Endothelial cell of umbilical vein (primary cell): ENCODE measurements at regions not wholly inside any gene's neighbourhood (a gene's known extent, or its start where the extent isn't known, plus 50 kb on each side); places are given as distances from the start of the nearest gene placed in this dataset.

Experiments used
- BruUV-seq: library from RNA; stranded (reverse); fragments of 400-500 nt; replicated peaks from 2 replicates; lab custom pipeline; 2021; lab: Mats Ljungman, UMichigan
- CTCF ChIA-PET: fragments of 300-600, 350-600 bp; sonication (Branson Sonifier 250); formaldehyde crosslinking; loops from one replicate; lab custom pipeline; 2021; ENCODE audit warnings: antibody characterized with exemption, inconsistent platforms; lab: Charles Lee
- POLR2A ChIA-PET: fragments of 300-600, 350-600 bp; sonication (Branson Sonifier 250); formaldehyde crosslinking; loops from one replicate; lab custom pipeline; 2021; ENCODE audit warnings: antibody characterized with exemption, inconsistent platforms; lab: Charles Lee
- DNase-seq: peaks from one replicate; pipeline ENCODE4 v3.0.0-alpha.2; 2011; ENCODE audit warnings: low read depth, low spot score
- FAIRE-seq: peaks from 2 replicates; lab custom pipeline; 2011; peaks lifted over from hg19 to GRCh38; lab: Jason Lieb, UNC
- H2AFZ ChIP-seq: 2 replicates; pipeline ENCODE4 v1.6.0; 2012; ENCODE audit warnings: low read depth, low read length, control low read depth, inconsistent platforms
- H3K27ac ChIP-seq: 2 replicates; pipeline ENCODE4 v1.5.1; 2011; ENCODE audit warnings: low read depth, mild to moderate bottlenecking, control low read depth, low read length, moderate library complexity; ENCODE audit not compliant: insufficient read depth
- H3K27me3 ChIP-seq, 2 experiments: 2 replicates each; pipeline versions ENCODE4 v1.6.0 to v1.6.1; 2011; ENCODE audit warnings: low read length in 2 of 2, mixed read lengths in 1 of 2; ENCODE audit not compliant: control insufficient read depth in 2 of 2, insufficient read depth in 2 of 2
- H3K36me3 ChIP-seq, 2 experiments: 2 replicates in 1 of 2; 3 replicates in 1 of 2; pipeline ENCODE4 v1.5.1; 2011; ENCODE audit warnings: low read length in 2 of 2, mild to moderate bottlenecking in 1 of 2, moderate library complexity in 1 of 2; ENCODE audit not compliant: control insufficient read depth in 2 of 2, insufficient read depth in 2 of 2; ENCODE audit errors: extremely low read depth in 1 of 2
- H3K4me1 ChIP-seq: 3 replicates; pipeline ENCODE4 v1.5.1; 2011; ENCODE audit warnings: mild to moderate bottlenecking, low read length; ENCODE audit not compliant: control insufficient read depth, insufficient read depth; ENCODE audit errors: extremely low read depth
- H3K4me2 ChIP-seq: 2 replicates; pipeline ENCODE4 v1.6.1; 2011; ENCODE audit warnings: low read length, control low read depth, mixed read lengths; ENCODE audit not compliant: insufficient read depth
- H3K4me3 ChIP-seq, 3 experiments: fragments of 200-600 bp in 1 of 3; sonication (generic), shearing (Covaris generic) in 1 of 3; replicated peaks in 1 of 3; 2 replicates each; pipeline ENCODE4 v1.5.1; 2011 to 2016; ENCODE audit warnings: control low read depth in 3 of 3, low read length in 3 of 3, mild to moderate bottlenecking in 2 of 3, inconsistent platforms in 1 of 3, low read depth in 1 of 3, moderate library complexity in 1 of 3; ENCODE audit not compliant: insufficient read depth in 1 of 3
- H3K79me2 ChIP-seq: 2 replicates; pipeline ENCODE4 v1.6.0; 2012; ENCODE audit warnings: low read length, inconsistent platforms; ENCODE audit not compliant: control insufficient read depth, insufficient read depth
- H3K9ac ChIP-seq: replicated peaks from 2 replicates; pipeline ENCODE3; 2011; ENCODE audit warnings: low read length, control low read depth; ENCODE audit not compliant: insufficient read depth; ENCODE audit errors: extremely low read depth
- H3K9me1 ChIP-seq: replicated peaks from 3 replicates; pipeline ENCODE4 v1.6.0; 2011; ENCODE audit warnings: mild to moderate bottlenecking, low read length; ENCODE audit not compliant: control insufficient read depth, insufficient read depth; ENCODE audit errors: extremely low read depth
- H3K9me3 ChIP-seq: replicated peaks from 2 replicates; pipeline ENCODE4 v1.5.1; 2012; ENCODE audit warnings: low read length, inconsistent platforms; ENCODE audit not compliant: control insufficient read depth, insufficient read depth
- H4K20me1 ChIP-seq: replicated peaks from 2 replicates; pipeline ENCODE3; 2011; ENCODE audit warnings: mild to moderate bottlenecking, low read length; ENCODE audit not compliant: control insufficient read depth, insufficient read depth; ENCODE audit errors: extremely low read depth
- CTCF ChIP-seq, 2 donors: IDR thresholded peaks; 1 replicate in 1 of 2; 2 replicates in 1 of 2; pipeline ENCODE4 v1.5.1; 2011; ENCODE audit warnings: low read length in 2 of 2, mild to moderate bottlenecking in 2 of 2, moderate library complexity in 2 of 2, control low read depth in 1 of 2, inconsistent platforms in 1 of 2, low read depth in 1 of 2; ENCODE audit not compliant: insufficient read depth in 1 of 2; ENCODE audit errors: extremely low read depth in 1 of 2
- EZH2 ChIP-seq: IDR thresholded peaks from 2 replicates; pipeline ENCODE4 v1.6.1; 2012; ENCODE audit warnings: borderline replicate concordance, low read depth, mild to moderate bottlenecking, moderate library complexity, low read length, inconsistent platforms; ENCODE audit not compliant: severe bottlenecking
- FOS ChIP-seq: IDR thresholded peaks from 2 replicates; pipeline ENCODE4 v1.6.1; 2011; ENCODE audit warnings: mild to moderate bottlenecking, low read length, moderate library complexity, borderline replicate concordance; ENCODE audit not compliant: insufficient read depth
- GATA2 ChIP-seq: IDR thresholded peaks from 2 replicates; pipeline ENCODE4 v1.7.0; 2011; ENCODE audit warnings: low read depth, mild to moderate bottlenecking, moderate library complexity, mixed read lengths, low read length; ENCODE audit not compliant: insufficient read length, insufficient read depth
- JUN ChIP-seq: IDR thresholded peaks from 2 replicates; pipeline ENCODE4 v1.6.1; 2011; ENCODE audit warnings: borderline replicate concordance, low read depth; ENCODE audit not compliant: insufficient read length, insufficient read depth
- MAX ChIP-seq: IDR thresholded peaks from 2 replicates; pipeline ENCODE4 v1.6.1; 2011; ENCODE audit not compliant: insufficient read depth, insufficient read length
- MYC ChIP-seq: IDR thresholded peaks from one replicate; pipeline ENCODE4 v1.6.1; 2011; ENCODE audit warnings: mild to moderate bottlenecking, low read depth, low read length
- POLR2A ChIP-seq: IDR thresholded peaks from 2 replicates; pipeline ENCODE4 v1.6.1; 2012; ENCODE audit warnings: low read depth, mild to moderate bottlenecking, control low read depth, low read length
- POLR2AphosphoS5 ChIP-seq: IDR thresholded peaks from 2 replicates; pipeline ENCODE4 v1.6.1; 2012; ENCODE audit warnings: low read depth, mild to moderate bottlenecking, control low read depth, low read length, moderate library complexity; ENCODE audit not compliant: insufficient read depth
- dilution Hi-C: fragments of 300-500 bp; cut with MboI; formaldehyde crosslinking; loops from one replicate; pipeline ENCODE4 v1.15.0; 2019; ENCODE audit warnings: low sequenced_read_pairs; ENCODE audit not compliant: extremely low pct_ligation_motif_present
- intact Hi-C: fragments of 100-400 bp; cut with micrococcal nuclease; formaldehyde crosslinking; loops from one replicate; pipeline ENCODE4 v1.10.0; 2022

GRCh38 chr1:88571506-88571905 lies 112.6 kb upstream of the PKN2 start:
- Histone ChIP-seq H3K79me2 (no peaks in the 10 kb centered on the region), H3K4me3 (no peak overlapping the region), H3K27me3 (no peaks in the 10 kb centered on the region), H3K27ac (no peak overlapping the region), H3K4me2 (no peak overlapping the region), H4K20me1 (no peaks in the 10 kb centered on the region), H2AFZ (no peak overlapping the region), H3K9me3 (no peaks in the 10 kb centered on the region), H3K36me3 (no peaks in the 10 kb centered on the region), H3K4me1 (no peaks in the 10 kb centered on the region), H3K9me1 (no peaks in the 10 kb centered on the region), H3K9ac (no peak overlapping the region)
- ChIA-PET CTCF (no interaction called here), POLR2A (no interaction called here)
- dilution Hi-C loops (no loop called here), intact Hi-C loops (no loop called here)
- no peak for FAIRE-seq
- TF ChIP-seq MAX (no peak), FOS (no peak), EZH2 (no peak), CTCF (IDR thresholded peaks at IDR 0.05; ENCODE audit: extremely low read depth in 1 of 2, insufficient read depth in 1 of 2, low read depth in 1 of 2, low read length in 2 of 2) (no peak), JUN (no peak), POLR2A (no peak), POLR2AphosphoS5 (no peak), MYC (no peak), GATA2 (no peak)
- no peak for DNase-seq
- BruUV-seq = no TSS peak
